Stimulated activated CD8-positive, alpha-beta memory T cell treated with anti-CD3 and anti-CD28 coated beads, Interleukin-2, amount 100 ng/mL, for 1 hour (primary cell): ENCODE measurements at regions not wholly inside any gene's neighbourhood (a gene's known extent, or its start where the extent isn't known, plus 50 kb on each side); places are given as distances from the start of the nearest gene placed in this dataset.
"Not testable (repeated sequence)": the region's sequence is repeated elsewhere in the genome, so short reads cannot be mapped to it uniquely, and the experiment has no call there.

Experiments
- DNase-seq, 2 donors: peaks; one replicate each; pipeline ENCODE4 v3.0.0-alpha.2; 2020; ENCODE audit warnings: low read depth in 2 of 2

DNA sequence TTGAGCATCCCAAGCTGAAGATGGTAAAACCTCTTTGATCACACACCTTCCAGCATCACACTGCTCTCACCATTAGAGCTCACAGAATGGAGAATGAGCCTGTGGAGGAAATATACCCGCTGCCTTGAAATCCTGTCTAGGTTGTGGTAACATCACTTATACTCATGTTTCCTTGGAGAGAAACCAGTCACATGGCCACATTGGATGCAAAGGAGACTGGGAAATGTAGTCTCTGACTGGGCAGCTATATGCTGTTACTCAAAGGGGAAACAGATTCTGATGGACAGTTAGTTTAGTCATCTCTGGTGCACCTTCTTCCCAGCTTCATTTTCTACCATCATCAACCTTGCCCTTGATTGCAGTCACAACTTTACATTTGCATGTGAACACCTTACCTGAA, 286.3 kb downstream of the ANKRD50 start:
- DNase-seq = no peak

DNA sequence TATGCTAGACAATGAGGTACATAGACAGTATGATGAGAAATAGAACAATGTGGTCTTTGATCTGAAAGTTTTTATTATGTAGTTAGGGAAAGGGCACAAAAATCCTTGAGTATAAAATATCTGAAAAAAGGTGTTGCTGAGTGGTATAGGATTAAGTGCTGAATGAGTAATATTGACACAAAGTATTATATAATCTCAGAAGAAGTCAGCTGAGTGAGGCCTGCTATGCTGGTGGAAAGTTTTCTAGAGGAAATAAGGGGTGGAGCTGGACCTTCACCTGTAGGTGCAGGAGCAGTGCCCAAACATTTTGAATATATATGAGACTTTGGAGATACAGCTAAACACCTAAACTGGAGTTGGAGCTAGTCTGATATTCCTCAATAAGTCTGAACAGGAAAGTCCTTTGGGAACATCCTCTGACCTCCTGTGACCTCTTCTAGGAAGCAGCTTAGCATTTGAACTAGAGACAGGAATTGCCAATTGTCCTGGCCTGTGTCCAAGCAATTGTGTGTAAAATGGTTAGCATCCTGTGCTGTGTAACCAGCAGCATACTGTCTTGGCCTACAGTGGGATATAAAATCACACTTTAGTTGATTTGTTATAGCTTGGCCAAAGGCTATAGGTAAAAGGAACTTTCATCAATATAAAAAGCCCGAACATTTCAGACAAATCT, 285.3 kb downstream of the ANKRD50 start:
- no peak for DNase-seq

DNA sequence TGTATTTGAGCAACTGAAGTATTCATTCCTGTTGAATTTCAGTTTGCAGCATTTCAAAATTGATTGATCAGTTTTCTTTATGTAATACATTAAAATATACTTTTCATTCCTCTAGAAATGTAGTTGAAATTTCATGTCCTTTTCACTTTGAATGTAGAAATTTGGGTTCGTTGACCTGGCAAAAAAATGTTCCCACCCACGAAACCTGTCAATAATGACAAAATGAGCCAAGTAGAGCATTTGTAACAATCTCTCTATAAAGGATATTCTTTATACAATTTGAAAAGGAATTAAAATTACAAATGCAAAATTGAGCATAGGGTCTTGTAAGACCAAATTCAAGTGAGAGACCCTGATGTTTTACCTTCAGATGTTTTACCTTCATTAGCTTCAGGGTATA, 283.9 kb downstream of the ANKRD50 start:
- no peak for DNase-seq

DNA sequence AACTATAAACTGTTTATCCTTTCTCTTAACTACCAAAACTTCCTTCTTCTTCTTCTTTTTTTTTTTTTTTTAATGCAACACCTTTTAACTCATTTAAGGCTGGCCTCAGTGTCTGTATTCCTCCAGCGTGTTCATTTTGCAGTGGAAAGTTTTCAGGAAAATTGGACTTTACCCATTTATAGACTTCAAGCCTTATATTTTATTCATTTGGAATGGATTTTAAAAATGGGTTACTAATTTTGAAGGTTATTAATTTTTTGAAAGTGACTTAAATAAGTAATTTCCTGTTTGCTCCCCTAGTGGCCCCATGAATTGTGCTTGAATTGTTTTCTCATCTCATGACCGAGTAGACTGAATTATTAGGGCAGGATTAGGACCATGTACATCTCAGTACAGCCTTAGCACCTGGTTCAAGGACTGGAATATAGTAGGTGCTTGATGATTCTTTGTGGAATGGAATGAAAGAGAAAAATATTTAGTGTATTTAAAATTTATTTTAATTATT, 282.7 kb downstream of the ANKRD50 start:
- DNase-seq = no peak

DNA sequence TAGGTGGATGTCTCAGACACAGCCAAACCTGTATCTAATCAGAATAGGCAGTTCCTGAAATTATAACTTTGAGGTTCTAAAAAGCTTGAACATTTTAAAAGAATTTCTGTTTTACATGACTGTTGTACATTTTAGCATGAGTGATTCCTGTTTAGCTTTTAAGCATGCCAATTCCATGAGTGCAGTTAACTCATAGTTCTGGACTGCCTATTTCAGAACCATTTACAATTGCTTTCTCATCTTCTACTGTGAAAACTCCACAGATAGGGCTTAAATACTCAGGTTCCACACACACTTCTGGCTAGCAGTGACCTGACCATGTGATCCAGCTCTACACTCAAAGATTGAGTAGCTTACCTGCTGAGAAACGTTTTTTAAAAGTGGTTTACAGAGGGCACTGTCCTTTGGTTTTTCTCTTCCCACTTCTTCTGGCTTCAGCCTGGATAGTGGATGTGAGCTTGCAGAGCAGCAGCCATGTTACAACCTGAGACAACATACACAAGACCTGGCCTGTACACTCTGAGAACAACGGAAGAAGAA, 280.8 kb downstream of the ANKRD50 start:
- DNase-seq = no peak

DNA sequence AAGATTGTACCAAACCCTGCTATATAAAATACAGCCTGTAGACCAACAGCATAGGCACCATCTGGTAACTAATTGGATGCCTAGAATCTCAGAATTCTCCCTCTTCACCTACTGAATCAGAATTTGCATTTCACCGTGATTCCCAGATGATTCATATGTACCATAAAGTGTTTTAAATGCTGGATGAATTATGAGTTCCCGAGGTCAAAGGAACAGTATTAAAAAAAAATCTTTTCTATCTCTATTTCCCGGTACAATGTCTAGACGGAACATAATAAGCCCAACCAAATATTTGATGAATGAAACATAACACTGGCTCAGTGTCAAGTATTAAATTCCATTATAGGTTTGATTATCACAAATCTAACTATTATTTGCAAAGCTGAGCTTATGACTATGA, 280.0 kb downstream of the ANKRD50 start:
- DNase-seq = no peak

DNA sequence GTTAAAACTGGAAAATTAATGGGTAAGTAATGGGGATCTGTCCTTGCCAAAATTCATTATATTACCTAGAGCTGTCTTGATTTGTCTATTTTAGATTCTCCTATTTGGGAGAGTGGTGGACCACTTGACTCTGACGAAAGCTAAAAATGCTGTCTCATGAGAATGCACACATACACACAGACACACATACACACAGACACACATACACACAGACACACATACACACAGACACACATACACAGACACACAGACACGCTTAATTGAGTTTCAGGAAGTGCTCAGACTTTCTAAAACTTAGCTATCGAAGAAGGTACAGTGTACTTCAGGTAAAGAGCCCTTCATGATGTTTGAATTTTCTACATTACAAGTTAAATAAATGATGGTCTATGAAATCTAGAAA, 279.5 kb downstream of the ANKRD50 start:
- no peak for DNase-seq

DNA sequence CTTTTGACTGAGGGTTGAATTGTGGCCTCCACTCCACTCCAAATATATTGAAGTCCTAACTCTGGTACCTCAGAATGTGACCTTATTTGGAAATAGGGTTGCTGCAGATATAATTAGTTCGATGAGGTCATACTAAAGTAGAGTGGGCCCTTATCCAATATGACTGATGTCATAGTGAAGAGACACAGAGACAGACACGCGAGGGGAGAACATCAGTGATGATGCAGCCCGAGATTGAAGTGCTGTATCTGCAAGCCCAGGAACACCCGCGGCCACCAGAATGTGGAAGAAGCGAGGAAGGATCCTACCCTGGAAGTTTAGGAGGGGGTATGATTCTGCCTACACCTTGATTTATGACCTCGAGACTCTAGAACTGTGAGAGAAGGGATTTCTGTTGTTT, 279.0 kb downstream of the ANKRD50 start:
- no peak for DNase-seq

DNA sequence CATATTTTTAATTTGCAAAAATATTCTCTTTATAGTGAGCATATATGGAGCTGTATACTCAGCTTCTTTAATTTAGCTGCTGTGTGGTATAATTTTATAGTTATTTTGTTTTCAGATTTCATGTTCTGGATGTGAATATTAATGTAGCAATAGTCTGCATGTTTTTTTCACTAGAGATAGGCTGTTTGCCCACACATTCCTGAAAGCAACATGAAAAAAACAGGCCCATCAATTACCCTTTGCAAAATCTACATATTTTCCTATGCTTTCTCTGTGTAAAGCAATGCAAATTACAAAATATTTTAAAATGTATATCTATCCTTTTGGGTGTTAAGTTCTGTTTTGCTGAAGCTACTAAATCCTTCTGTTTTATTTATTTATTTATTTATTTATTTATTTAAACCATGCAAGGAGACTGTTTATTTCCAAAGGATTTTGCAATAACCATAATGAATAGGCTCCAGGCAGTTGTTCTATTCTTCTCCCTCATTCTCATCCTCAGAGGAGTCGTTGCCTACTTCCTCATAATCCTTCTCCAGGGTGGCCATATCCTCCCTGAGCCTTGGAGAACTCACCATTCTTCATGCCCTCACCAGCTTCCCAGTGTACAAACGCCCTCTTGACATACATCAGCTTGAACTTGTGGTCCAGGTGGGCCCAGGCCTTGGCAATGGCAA, 277.1 kb downstream of the ANKRD50 start:
- no peak for DNase-seq

GRCh38 chr4:124437853-124438495, 274.6 kb downstream of the ANKRD50 start:
- no peak for DNase-seq

- no peak for DNase-seq
Observed at GRCh38 chr4:124445071-124445470, 267.5 kb downstream of the ANKRD50 start.

GRCh38 chr4:124449881-124450280, 262.7 kb downstream of the ANKRD50 start:
- no peak for DNase-seq

DNA sequence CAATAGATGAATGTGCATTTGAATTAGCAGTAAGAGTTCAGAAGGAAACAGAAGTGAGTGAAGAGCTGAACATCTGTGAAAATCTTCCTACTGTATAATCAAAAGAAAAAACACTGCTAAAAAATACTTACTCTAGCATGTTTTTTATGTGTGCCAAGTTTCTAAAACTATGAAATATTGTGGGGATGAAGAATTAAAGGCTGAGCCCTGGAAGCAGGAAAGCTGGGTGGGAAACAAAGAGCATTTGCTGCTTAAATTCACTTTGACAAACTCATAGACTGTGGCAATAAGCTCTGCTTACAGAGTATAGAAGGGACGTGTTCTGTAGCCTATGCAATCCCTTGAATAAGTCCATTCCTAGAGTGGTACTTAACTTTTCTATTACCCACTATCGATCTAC, 261.7 kb downstream of the ANKRD50 start:
- DNase-seq = no peak

GRCh38 chr4:124454772-124455270, 257.7 kb downstream of the ANKRD50 start:
- no peak for DNase-seq

GRCh38 chr4:124455671-124456070, 256.9 kb downstream of the ANKRD50 start:
- DNase-seq = no peak

DNA sequence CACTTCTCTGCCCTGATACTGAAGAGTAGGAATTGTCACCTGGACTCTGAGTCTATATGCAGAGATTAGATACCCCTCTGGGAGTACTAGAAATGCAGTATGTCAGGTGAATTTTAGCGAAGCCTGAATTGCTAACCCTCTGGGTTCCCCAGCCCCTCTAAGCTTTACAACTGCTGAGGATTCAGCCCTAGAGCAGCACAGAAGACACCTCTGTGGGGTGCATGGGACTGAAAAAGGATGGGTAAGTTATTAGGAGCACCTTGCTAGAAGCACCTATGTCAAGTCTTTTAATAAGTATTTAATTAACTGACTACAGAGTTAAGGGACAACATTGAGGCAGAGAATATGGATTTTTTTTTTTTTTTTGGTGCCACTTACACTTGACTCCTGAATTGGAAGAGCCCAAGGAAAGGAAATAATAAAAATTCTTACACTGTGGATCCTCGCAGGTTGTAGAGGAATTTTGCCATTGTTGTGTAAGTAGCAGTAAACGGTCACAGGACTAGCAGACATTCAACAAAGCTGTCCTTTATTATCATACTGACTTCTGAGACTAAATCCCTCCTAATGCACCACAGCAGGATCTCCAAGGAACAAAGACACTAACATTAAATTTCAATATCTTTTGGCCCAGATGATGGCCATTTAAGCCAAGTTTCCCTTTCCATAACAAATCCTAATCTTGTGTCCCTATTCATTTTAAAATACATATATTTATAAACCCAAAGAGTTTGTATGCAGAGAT, 253.2 kb downstream of the ANKRD50 start:
- no peak for DNase-seq

DNA sequence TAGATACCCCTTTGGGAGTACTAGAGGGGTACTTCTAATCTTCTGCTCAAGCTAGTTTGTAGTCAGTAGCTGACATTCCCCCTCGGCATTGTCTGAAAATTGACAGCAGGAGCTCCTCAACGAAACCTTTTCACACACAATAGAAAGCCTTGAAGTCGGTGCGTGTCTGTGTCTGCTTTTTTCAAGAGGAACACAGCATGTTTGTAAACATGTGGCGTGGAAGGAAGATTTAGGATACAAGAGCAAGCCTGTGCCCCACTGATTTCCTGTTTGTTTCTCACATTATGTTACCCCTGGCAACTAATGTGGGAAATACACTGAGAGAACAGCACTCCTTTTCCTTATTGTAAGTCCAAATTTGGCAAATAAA, 252.6 kb downstream of the ANKRD50 start:
- no peak for DNase-seq

DNA sequence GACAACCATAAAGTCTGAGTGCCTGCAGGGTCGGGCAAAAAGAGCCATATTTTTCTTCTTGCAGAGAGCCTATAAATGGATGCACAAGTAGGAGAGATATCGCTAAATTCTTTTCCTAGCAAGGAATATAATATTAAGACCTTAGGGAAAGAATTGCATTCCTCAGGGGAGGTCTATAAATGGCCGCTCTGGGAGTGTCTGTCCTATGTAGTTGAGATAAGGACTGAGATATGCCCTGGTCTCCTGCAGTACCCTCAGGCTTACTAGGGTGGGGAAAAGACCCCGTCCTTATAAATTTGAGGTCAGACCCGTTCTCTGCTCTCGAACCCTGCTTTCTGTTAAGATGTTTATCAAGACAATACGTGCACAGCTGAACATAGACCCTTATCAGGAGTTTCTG, 250.9 kb downstream of the ANKRD50 start:
- not testable (repeated sequence) for DNase-seq

- DNase-seq = no peak
Observed at GRCh38 chr4:124462954-124463828, 249.3 kb downstream of the ANKRD50 start.

DNA sequence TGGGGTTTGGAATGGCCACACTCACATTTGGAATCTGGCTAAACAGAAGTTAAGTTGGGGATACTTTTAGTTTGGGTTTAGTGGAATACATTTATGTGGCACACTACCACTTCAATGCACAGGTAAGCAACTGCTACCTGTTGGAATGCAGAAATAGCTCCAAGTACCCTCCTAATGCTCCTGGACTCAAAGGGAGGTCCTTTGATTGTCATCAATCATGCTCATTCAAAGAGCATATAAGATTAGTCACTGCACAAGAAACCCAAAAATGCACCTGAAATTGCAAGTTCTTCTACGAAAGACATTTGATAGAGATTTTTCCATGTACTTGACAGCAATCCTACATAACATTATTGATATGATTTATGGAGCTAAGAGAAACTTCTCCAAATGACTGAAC, 247.7 kb downstream of the ANKRD50 start:
- no peak for DNase-seq

DNA sequence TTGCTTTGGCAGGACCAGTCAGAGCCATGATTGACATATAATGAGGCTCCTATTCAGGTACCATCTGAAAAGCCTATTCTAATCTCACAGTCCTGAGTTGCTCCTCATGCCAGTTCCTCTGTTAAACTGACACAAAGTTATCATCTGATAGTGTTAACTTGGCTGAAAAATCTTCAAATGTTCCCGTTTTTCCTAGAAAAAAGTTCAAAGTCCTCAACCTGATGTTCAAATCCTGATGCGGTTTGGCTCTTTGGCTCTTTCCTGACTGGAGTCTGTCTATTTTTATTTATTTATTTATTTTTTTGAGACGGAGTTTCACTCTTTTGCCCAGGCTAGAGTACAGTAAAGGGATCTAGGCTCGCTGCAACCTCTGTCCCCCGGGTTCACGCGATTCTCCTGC, 244.2 kb downstream of the ANKRD50 start:
- DNase-seq = no peak
